ENCODE measurements at regions not wholly inside any gene's neighbourhood (a gene's known extent, or its start where the extent isn't known, plus 50 kb on each side); places are given as distances from the start of the nearest gene placed in this dataset.

DNA sequence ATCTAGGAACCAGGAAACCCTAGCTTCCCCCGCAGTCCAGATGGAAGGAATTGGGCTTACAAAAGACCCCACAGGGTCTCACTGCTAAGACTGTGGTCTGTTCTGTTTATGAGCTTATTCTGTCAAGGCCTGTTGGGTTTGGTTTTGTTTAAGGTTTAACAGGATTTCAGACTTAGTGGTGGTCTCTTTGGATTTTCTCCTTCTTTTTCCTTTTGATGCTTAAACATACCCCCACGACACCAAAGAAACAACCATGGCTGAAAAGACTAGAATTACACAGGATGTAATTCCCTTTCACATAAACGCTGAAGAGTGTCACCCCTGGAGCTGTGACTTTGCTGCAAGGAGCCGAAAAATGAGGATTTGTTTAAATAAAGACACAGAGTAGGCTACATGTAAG is 408.6 kb downstream of the PREX1 start:
- TF ChIP-seq POLR2A (IDR thresholded peaks at IDR 0.05), result no peak
- TF ChIP-seq, protein P1, sequence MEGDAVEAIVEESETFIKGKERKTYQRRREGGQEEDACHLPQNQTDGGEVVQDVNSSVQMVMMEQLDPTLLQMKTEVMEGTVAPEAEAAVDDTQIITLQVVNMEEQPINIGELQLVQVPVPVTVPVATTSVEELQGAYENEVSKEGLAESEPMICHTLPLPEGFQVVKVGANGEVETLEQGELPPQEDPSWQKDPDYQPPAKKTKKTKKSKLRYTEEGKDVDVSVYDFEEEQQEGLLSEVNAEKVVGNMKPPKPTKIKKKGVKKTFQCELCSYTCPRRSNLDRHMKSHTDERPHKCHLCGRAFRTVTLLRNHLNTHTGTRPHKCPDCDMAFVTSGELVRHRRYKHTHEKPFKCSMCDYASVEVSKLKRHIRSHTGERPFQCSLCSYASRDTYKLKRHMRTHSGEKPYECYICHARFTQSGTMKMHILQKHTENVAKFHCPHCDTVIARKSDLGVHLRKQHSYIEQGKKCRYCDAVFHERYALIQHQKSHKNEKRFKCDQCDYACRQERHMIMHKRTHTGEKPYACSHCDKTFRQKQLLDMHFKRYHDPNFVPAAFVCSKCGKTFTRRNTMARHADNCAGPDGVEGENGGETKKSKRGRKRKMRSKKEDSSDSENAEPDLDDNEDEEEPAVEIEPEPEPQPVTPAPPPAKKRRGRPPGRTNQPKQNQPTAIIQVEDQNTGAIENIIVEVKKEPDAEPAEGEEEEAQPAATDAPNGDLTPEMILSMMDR (IDR thresholded peaks at IDR 0.05), result no peak
- TF ChIP-seq POLR2AphosphoS5 (IDR thresholded peaks at IDR 0.05; ENCODE audit: insufficient read depth in 1 of 2, low read depth in 1 of 2), result no peak
